DOHH2 (cell line): ENCODE measurements at regions not wholly inside any gene's neighbourhood (a gene's known extent, or its start where the extent isn't known, plus 50 kb on each side); places are given as distances from the start of the nearest gene placed in this dataset.
"Not testable (repeated sequence)": the region's sequence is repeated elsewhere in the genome, so short reads cannot be mapped to it uniquely, and the experiment has no call there.

ENCODE experiments used
- H3F3A ChIP-seq: fragments of 200-600 bp; sonication (generic), shearing (Covaris generic); 2 replicates; pipeline ENCODE4 v1.6.0; 2016; ENCODE audit warnings: antibody characterized with exemption, mild to moderate bottlenecking; ENCODE audit not compliant: control insufficient read depth, insufficient read depth
- H3K27ac ChIP-seq: fragments of 200-600 bp; sonication (generic); 2 replicates; pipeline ENCODE4 v1.5.1; 2014; ENCODE audit warnings: low read depth, mild to moderate bottlenecking, low read length, moderate library complexity
- H3K27me3 ChIP-seq: fragments of 200-600 bp; sonication (generic); 2 replicates; pipeline ENCODE4 v1.6.1; 2014; ENCODE audit warnings: mild to moderate bottlenecking, low read length, mixed read lengths; ENCODE audit not compliant: control insufficient read depth
- H3K36me3 ChIP-seq: fragments of 200-600 bp; sonication (generic); 2 replicates; pipeline ENCODE4 v1.6.1; 2014; ENCODE audit warnings: mild to moderate bottlenecking, low read length, moderate library complexity, mixed read lengths; ENCODE audit not compliant: control insufficient read depth
- H3K4me1 ChIP-seq: fragments of 200-600 bp; sonication (generic); 2 replicates; pipeline ENCODE4 v1.6.1; 2014; ENCODE audit warnings: mild to moderate bottlenecking, low read length, mixed read lengths; ENCODE audit not compliant: control insufficient read depth
- H3K4me2 ChIP-seq: fragments of 200-600 bp; sonication (generic); 2 replicates; pipeline ENCODE4 v1.6.0; 2014; ENCODE audit warnings: mild to moderate bottlenecking, low read length, moderate library complexity
- H3K4me3 ChIP-seq: fragments of 200-600 bp; sonication (generic); 2 replicates; pipeline ENCODE4 v1.5.1; 2014; ENCODE audit warnings: mild to moderate bottlenecking, low read length, mixed read lengths
- H3K79me2 ChIP-seq: fragments of 200-600 bp; sonication (generic); 2 replicates; pipeline ENCODE4 v1.6.1; 2014; ENCODE audit warnings: mild to moderate bottlenecking, low read length, mixed read lengths; ENCODE audit not compliant: control insufficient read depth
- H3K9me2 ChIP-seq: fragments of 200-600 bp; sonication (generic); replicated peaks from 2 replicates; pipeline ENCODE4 v1.6.1; 2014; ENCODE audit warnings: mild to moderate bottlenecking, low read length, mixed read lengths; ENCODE audit not compliant: control insufficient read depth
- H3K9me3 ChIP-seq: fragments of 200-600 bp; sonication (generic); 2 replicates; pipeline ENCODE4 v1.6.1; 2014; ENCODE audit warnings: antibody characterized with exemption, low read length, mixed read lengths; ENCODE audit not compliant: control insufficient read depth, insufficient read depth
- H4K20me1 ChIP-seq: fragments of 200-600 bp; sonication (generic); 2 replicates; pipeline ENCODE4 v1.6.0; 2014; ENCODE audit warnings: low read depth, mild to moderate bottlenecking, antibody characterized with exemption, low read length, moderate library complexity; ENCODE audit not compliant: control insufficient read depth, insufficient read depth
- EZH2phosphoT487 ChIP-seq: fragments of 200-600 bp; sonication (generic); IDR thresholded peaks from 2 replicates; pipeline ENCODE4 v1.6.1; 2017; ENCODE audit warnings: borderline replicate concordance, mild to moderate bottlenecking, antibody characterized with exemption, low read length, moderate library complexity, mixed read lengths
- TF ChIP-seq, protein P1 (sequence below): fragments of 200-600 bp; sonication (generic); IDR thresholded peaks from one replicate; pipeline ENCODE4 v1.5.1; 2014; ENCODE audit warnings: antibody characterized with exemption, mild to moderate bottlenecking, low read depth, low read length; ENCODE audit not compliant: poor library complexity, severe bottlenecking

DNA sequence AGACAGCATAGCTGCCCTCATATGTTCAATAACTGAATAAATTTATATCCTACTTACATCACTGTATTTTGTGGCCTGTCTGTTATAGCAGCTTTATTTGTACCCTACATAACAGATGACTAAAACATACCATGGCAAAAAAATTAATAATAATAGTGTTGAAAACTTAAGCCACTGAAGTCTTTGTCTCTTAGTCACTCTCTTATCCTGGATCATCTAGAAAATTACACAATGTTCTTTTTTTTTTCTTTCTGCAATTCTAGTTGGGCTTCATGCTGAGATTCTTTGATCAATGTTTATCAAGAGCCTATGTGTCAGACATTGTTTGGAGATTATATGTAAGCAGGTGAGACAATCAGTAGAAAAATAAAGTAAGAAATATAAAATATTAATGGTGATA lies 519.3 kb upstream of the ARPP21 start:
- no peak overlapping the region for H3K4me3 ChIP-seq
- TF ChIP-seq EZH2phosphoT487: no peak
- TF ChIP-seq, protein P1, sequence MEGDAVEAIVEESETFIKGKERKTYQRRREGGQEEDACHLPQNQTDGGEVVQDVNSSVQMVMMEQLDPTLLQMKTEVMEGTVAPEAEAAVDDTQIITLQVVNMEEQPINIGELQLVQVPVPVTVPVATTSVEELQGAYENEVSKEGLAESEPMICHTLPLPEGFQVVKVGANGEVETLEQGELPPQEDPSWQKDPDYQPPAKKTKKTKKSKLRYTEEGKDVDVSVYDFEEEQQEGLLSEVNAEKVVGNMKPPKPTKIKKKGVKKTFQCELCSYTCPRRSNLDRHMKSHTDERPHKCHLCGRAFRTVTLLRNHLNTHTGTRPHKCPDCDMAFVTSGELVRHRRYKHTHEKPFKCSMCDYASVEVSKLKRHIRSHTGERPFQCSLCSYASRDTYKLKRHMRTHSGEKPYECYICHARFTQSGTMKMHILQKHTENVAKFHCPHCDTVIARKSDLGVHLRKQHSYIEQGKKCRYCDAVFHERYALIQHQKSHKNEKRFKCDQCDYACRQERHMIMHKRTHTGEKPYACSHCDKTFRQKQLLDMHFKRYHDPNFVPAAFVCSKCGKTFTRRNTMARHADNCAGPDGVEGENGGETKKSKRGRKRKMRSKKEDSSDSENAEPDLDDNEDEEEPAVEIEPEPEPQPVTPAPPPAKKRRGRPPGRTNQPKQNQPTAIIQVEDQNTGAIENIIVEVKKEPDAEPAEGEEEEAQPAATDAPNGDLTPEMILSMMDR: no peak
- H3K27ac ChIP-seq: no peak overlapping the region
- no peaks in the 10 kb centered on the region for H3K36me3 ChIP-seq
- H4K20me1 ChIP-seq: no peaks in the 10 kb centered on the region
- no peak overlapping the region for H3K4me2 ChIP-seq
- H3K9me3 ChIP-seq: no peaks in the 10 kb centered on the region
- H3K79me2 ChIP-seq: no peaks in the 10 kb centered on the region
- H3F3A ChIP-seq: no peaks in the 10 kb centered on the region
- H3K4me1 ChIP-seq: no peaks in the 10 kb centered on the region
- H3K9me2 ChIP-seq: no peaks in the 10 kb centered on the region
- no peaks in the 10 kb centered on the region for H3K27me3 ChIP-seq

DNA sequence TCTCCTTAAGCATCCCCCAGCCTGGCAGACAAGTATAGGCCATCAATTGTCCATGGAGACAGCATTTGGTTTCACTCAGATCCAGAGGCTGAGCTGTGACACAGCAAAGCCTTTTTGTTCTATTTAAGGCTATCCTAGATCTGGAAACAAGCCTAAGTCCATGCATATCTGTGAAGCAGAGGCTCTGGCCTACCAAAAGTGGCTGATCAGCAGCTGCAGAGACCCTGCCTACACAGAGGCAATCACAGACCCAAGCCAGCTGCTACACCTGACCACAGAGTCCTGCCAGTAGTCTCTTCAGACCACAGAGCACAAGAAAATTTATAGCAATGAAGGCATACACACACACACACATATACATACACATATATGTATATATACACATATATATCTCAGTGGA lies 501.7 kb upstream of the ARPP21 start:
- H3F3A ChIP-seq: no peaks in the 10 kb centered on the region
- TF ChIP-seq, protein P1: no peak
- no peak for TF ChIP-seq EZH2phosphoT487
- no peaks in the 10 kb centered on the region for H3K4me1 ChIP-seq
- no peak overlapping the region for H3K4me2 ChIP-seq
- H3K36me3 ChIP-seq: no peaks in the 10 kb centered on the region
- H4K20me1 ChIP-seq: no peaks in the 10 kb centered on the region
- no peaks in the 10 kb centered on the region for H3K27me3 ChIP-seq
- no peaks in the 10 kb centered on the region for H3K9me2 ChIP-seq
- no peaks in the 10 kb centered on the region for H3K9me3 ChIP-seq
- no peak overlapping the region for H3K27ac ChIP-seq
- H3K4me3 ChIP-seq: no peak overlapping the region
- H3K79me2 ChIP-seq: no peaks in the 10 kb centered on the region

DNA sequence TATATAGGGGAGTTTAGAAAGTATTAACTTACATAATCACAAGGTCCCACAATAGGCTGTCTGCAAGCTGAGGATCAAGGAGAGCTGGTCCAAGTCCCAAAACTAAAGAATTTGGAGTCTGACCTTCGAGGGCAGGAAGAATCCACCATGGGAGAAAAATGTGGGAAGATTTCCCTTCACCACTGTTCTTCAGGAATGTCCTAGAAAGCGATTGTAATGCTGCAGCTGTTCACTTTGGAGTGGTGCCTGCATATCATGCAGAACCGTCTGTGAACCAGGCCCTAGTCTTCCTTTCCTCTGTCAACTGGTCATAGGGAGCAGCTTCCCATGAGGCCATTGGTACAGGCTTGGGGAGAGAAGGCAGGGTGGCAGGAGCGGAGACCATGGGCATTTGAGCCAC lies 497.9 kb upstream of the ARPP21 start:
- Histone ChIP-seq H3K4me2 (no peak overlapping the region), H3K9me2 (no peaks in the 10 kb centered on the region), H3K4me1 (no peaks in the 10 kb centered on the region), H3K36me3 (no peaks in the 10 kb centered on the region), H3K27ac (no peak overlapping the region), H4K20me1 (no peaks in the 10 kb centered on the region), H3K4me3 (no peak overlapping the region), H3K79me2 (no peaks in the 10 kb centered on the region), H3K9me3 (no peaks in the 10 kb centered on the region), H3K27me3 (no peaks in the 10 kb centered on the region), H3F3A (no peaks in the 10 kb centered on the region)
- TF ChIP-seq, protein P1: no peak

DNA sequence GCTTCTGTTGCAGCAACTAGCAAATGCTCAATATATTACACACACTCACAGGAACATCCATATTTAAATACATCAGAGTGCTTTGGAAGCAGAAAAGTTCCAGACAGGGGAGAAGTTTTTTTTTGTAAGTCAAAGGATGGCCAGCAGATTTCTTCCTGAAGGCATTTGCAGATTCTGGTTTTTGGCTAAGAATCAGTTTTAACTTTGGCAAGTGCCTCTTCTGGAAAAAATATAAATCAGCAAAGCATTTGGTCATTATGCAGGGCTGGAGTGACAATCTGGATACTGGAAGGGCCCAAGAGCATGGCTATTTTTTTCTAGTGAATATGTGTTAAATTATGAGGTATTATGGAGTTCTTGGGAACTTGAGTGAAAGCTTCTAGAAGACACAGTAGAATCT lies 495.3 kb upstream of the ARPP21 start:
- Histone ChIP-seq H3K4me3 (no peak overlapping the region), H3K4me2 (no peak overlapping the region), H3K27me3 (no peaks in the 10 kb centered on the region), H3K4me1 (no peaks in the 10 kb centered on the region), H3F3A (no peaks in the 10 kb centered on the region), H3K36me3 (no peaks in the 10 kb centered on the region), H3K27ac (no peak overlapping the region), H4K20me1 (no peaks in the 10 kb centered on the region), H3K9me3 (no peaks in the 10 kb centered on the region), H3K9me2 (no peaks in the 10 kb centered on the region), H3K79me2 (no peaks in the 10 kb centered on the region)
- no peak for TF ChIP-seq EZH2phosphoT487
- TF ChIP-seq, protein P1: no peak

DNA sequence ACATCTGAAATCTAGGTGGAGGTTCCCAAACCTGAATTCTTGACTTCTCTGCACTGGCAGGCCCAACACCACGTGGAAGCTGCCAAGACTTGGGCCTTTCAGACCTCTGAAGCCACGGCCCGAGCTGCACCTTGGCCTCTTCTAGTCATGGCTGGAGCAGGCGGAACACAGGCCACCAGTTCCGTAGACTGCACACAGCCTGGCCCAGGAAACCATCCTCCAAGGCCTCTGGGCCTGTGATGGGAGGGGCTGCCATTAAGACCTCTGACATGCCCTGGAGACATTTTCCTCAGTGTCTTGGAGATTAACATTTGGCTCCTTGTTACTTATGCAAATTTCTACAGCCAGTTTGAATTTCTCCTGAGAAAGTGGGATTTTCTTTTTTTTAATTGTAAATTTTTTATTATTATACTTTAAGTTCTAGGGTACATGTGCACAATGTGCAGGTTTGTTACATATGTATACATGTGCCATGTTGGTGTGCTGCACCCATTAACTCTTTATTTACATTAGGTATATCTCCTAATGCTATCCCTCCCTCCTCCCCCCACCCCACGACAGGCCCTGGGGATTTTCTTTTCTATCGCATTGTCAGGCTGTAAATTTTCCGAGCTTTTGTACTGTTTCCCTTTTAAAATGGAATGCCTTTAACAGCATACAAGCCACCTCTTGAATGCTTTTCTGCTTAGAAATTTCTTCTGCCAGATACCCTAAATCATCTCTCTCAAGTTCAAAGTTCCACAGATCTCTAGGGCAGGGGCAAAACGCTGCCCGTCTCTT lies 492.9 kb upstream of the ARPP21 start:
- H3K27ac ChIP-seq, H3K9me2 ChIP-seq, H3K9me3 ChIP-seq, H3K27me3 ChIP-seq, H3K79me2 ChIP-seq, H3K4me2 ChIP-seq, H4K20me1 ChIP-seq, H3K4me1 ChIP-seq, H3F3A ChIP-seq, H3K36me3 ChIP-seq, H3K4me3 ChIP-seq: not testable (repeated sequence)
